Right renal cortex interstitium (tissue), 3 donors: ENCODE measurements at regions not wholly inside any gene's neighbourhood (a gene's known extent, or its start where the extent isn't known, plus 50 kb on each side); places are given as distances from the start of the nearest gene placed in this dataset.
"Not testable (repeated sequence)": the region's sequence is repeated elsewhere in the genome, so short reads cannot be mapped to it uniquely, and the experiment has no call there.

Source experiments
- DNase-seq, 3 donors: peaks; one replicate each; pipeline ENCODE4 v3.0.0-alpha.2; 2013; ENCODE audit warnings: low read depth in 3 of 3, low spot score in 2 of 3

DNA sequence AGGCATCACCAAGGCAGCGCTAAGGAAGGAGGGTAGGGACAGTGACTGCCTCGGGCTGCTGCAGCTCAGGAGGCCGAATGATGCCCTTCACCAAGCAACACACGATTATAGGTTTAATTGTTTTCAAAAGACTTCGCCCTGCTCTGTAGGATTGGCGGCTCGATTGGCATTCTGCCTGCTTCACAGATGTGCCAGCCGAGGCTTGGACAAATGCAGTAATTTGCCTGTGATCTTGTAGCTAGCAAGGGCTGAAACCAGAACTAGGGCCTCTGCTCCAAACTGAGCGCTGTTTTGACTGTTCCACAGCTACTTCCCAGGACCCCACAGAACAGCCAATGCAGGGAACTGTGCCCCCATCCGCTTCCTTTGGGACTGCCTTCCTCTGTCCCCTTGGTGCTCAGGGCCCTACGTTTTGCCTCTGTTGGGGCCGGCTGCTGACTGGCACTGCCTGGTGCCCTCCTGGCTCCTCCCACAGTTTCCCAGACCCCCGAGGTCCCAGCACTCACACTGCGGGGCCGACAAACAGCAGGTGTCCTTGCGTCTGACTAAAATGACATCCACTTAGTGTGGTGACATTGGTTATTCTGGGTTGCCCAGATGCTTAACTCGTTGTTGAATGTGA, 62.6 kb upstream of the EN2 start:
- no peak for DNase-seq

DNA sequence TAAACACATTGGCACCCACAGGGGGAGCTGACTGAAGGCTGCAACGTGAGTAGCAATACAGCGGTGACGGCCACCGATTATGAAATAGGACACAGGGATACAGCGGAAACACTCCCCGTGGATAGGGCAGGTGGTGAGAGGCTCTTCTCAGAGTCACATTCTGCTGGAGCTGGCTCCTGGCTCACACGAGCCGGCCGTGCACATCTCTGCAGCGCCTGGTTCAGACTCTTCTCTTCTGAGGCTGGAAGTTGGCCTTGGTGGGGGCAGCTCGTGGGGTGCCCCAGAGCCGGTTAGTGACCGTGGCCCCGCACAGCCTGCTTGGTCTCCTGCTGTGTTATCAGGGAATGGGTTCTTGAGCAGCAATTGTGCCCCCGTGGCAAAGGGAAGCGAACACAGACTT, 61.3 kb upstream of the EN2 start:
- no peak for DNase-seq

DNA sequence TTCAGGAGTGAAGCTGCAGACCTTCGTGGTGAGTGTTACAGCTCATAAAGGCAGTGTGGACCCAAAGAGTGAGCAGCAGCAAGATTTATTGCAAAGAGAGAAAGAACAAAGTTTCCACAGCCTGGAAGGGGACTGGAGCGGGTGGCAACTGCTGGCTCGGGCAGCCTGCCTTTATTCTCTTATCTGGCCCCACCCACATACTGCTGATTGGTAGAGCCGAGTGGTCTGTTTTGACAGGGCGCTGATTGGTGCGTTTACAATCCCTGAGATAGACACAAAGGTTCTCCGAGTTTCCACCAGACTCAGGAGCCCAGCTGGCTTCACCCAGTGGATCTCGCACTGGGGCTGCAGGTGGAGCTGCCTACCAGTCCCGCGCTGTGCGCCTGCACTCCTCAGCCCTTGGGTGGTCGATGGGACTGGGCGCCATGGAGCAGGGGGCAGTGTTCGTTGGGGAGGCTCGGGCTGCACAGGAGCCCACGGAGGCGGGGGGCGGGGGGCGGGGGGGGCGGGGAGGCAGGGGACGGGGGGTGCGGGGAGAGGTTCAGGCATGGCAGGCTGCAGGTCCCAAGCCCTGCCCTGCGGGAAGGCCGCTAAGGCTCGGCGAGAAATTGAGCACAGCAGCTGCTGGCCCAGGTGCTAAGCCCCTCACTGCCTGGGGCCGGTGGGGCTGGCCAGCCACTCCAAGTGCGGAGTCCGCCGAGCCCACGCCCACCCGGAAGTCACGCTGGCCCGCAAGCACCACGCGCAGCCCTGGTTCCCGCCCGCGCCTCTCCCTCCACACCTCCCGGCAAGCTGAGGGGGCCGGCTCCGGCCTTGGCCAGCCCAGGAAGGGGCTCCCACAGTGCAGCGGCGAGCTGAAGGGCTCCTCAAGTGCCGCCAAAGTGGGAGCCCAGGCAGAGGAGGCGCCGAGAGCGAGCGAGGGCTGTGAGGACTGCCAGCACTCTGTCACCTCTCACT, 59.9 kb upstream of the EN2 start:
- not testable (repeated sequence) for DNase-seq

DNA sequence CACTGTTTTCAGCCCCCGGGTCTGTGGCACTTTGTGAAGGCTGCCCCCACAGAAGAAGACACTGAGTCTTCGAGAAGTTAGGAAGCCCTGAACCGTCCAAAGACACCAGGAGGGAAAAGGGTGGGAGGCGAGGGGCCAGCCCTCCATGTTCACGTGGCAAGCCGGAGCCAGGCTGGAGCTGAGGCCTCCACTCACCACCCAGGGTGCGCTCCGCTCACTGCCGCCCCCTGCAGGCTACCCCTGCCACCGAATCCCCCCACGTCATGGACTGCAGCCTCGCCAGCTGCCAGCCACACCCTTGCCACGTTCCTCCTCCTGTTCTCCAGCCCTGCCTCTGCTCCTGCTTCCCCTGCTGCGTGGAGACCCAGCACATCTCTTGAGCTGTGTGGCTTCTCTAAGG, 59.0 kb upstream of the EN2 start:
- DNase-seq = no peak

DNA sequence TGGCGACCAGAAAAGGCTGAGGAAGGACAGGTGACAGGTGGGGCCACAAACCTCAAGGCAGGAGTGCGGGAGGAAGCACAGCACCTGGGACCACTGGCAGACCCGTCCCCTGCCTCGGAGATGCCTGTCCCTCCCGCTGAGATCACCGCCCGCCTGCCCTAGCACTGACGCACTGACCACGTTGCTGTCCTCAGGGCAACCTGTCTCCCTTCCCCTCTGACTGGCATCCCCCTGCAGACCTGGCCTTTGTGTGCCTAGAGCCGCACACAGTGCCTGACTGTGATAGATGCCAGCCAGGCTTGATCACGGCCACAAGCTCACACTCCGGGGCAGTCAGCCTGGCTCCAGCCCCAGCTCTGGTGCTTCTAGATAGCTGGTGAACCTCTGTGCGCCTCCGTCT, 58.4 kb upstream of the EN2 start:
- DNase-seq = no peak

DNA sequence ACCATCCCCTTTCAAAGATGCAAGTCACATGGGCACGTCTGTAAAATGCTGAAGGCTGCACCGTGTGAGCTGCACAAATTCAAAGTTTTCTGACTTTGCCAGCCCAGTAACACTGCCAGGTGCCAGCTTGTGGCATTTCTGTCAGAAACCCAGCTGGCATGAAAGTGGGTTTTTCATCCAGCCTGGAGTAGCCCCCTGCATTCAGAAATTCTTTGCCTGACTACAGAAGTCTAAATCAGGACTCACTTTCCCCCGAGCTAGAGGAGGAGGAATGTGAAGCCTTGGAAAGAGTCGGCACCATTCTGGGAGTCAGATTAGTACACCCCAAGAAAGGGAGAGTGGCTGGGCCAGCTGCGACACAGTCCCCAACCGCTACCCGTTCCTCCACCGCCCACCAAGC, 56.7 kb upstream of the EN2 start:
- no peak for DNase-seq

DNA sequence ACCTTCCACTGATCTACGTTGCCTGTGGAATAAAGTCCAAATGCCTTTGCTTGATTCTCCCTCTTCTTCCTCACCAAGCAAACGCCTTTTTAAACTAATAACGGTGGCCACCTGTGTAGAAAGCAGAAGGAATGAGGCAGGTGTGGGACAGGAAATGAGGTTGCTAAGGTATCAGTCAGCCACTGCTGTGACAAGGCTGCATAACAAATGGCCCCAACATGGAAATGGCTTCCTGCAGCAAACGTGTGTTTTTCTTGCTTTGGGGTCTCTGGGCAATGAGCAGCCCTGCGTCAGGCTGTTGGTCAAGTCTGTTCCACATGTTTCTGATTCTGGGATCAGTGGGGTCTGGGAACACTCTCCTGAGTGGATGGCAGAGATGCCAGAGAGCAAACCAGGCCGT, 56.0 kb upstream of the EN2 start:
- DNase-seq = no peak

DNA sequence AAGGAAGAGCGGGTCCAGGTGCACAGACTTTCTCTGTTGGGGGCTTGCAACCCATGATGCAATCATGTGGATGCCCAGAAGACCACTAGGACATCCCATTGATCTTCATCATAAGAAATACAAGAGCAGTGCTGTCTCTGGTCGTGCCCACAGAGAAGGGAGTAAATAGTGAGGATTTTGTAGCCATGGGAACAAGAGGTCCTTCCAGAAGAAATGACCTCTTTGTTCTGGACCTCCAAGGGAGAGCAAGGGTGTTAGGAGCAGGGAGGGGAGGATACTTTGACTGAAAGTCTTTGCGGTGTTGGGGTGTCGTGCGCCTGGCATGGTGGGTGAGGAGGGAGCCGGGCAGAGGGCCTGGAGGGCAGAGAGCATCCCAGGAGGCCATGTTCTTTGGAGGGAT, 55.0 kb upstream of the EN2 start:
- no peak for DNase-seq

DNA sequence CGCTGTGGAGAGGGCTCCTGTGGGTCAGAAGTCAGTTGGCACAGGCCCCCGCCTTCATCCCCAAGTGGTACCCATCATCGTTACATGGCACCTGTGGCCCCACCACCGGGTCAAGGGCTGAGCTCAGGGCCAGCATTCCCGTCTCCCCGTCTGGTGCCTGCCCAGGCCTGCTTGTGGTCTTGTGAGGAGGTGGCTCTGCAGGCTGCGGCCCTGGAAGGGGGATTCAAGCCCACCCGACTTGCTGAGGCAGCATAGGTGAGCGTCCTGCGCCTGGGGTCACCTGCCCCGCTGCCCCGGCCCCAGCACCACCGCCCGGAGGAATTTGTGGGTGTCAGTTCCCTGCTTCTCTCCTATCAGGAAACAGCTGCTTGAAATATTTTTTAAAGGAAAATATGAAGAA, 53.0 kb upstream of the EN2 start:
- no peak for DNase-seq

DNA sequence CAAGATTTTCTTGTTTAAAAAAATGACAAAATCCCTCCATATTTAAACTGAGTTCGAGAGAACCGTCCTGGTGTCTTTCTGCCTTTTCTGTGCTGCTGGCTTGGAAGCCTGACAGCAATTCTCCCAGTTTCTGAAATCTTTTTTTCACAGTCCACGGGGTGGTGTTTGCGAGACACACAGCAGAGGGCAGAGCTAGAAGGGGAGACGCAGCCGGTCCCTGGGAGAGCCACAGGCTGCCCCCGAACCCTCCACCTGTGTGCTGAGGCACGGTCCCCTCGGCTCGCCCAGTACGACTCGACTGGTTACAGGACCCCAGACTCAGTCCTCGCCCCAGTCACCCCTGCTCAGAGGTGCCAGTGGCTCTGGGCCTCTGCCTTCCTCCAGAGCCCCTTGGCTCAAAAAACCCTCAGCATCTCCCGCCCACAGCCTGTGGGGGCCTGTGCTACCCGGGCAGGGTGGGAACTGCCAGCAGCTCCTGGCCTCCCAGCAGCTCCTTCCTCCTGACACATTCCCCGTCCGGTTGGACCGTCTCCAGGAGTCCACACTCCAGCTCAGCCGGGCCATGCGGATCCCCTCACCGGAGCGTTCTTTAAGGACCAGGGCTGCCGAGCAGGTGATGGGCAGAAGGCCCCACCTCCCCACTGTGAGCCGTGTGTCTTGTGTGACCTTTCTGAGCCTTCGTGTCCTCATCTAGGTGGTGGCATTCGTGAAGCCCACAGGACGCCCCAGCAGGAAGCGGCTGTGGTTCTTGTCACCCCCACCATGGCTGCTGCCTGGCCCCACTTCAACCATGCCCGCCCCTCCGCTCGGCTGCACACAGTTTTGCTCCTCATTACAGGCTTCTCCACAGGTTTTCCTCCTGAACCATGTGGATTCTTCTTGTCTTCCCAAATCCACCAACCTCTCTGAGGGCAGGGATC, 52.3 kb upstream of the EN2 start:
- DNase-seq = no peak

DNA sequence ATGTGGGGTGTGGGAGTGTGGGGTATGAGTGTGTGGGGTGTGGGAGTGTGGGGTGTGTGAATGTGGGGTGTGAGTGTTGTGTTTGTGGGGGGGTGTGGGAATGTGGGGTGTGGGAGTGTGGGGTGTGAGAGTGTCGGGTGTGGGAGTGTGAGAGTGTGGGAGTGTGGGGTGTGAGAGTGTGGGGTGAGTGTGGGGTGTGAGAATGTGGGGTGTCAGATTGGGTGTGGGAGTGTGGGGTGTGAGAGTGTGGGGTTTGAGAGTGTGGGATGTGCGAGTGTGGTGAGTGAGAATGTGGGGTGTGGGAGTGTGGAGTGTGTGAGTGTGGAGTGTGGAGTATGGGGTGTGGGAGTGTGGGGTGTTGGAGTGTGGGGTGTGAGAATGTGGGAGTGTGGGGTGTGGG, 50.1 kb upstream of the EN2 start:
- DNase-seq = no peak
